ENCODE measurements at regions not wholly inside any gene's neighbourhood (a gene's known extent, or its start where the extent isn't known, plus 50 kb on each side); places are given as distances from the start of the nearest gene placed in this dataset.

- no peak for DNase-seq
These were observed 116.9 kb upstream of the LRIG3 start for GRCh38 chr12:59036973-59037762.

- DNase-seq, result no peak
These were observed 116.0 kb upstream of the LRIG3 start for GRCh38 chr12:59036347-59036746.

- no peak for DNase-seq
These were observed 111.0 kb upstream of the LRIG3 start for GRCh38 chr12:59031313-59031712.

GRCh38 chr12:59030415-59030814 lies 110.1 kb upstream of the LRIG3 start:
- no peak for DNase-seq

GRCh38 chr12:59027199-59027598 lies 106.9 kb upstream of the LRIG3 start:
- no peak for DNase-seq

GRCh38 chr12:59023861-59024424 lies 103.6 kb upstream of the LRIG3 start:
- DNase-seq, result no peak

GRCh38 chr12:59020073-59020946 lies 100.0 kb upstream of the LRIG3 start:
- DNase-seq, result no peak

GRCh38 chr12:59014885-59015284 lies 94.6 kb upstream of the LRIG3 start:
- DNase-seq, result no peak

- DNase-seq, result no peak
These were observed 90.6 kb upstream of the LRIG3 start for GRCh38 chr12:59010941-59011340.

- no peak for DNase-seq
These were observed 89.8 kb upstream of the LRIG3 start for GRCh38 chr12:59010118-59010517.

GRCh38 chr12:59007620-59008019 lies 87.3 kb upstream of the LRIG3 start:
- DNase-seq, result no peak

GRCh38 chr12:59005193-59005955 lies 85.1 kb upstream of the LRIG3 start:
- no peak for DNase-seq

GRCh38 chr12:59004456-59004855 lies 84.2 kb upstream of the LRIG3 start:
- no peak for DNase-seq

GRCh38 chr12:58995666-58996363 lies 75.5 kb upstream of the LRIG3 start:
- DNase-seq, result no peak

- DNase-seq, result no peak
These were observed 68.5 kb upstream of the LRIG3 start for GRCh38 chr12:58988643-58989344.

GRCh38 chr12:58981961-58982360 lies 61.7 kb upstream of the LRIG3 start:
- no peak for DNase-seq

- DNase-seq, result no peak
These were observed 60.5 kb upstream of the LRIG3 start for GRCh38 chr12:58980768-58981167.

GRCh38 chr12:58978717-58979116 lies 58.4 kb upstream of the LRIG3 start:
- DNase-seq, result no peak

- DNase-seq, result no peak
These were observed 57.2 kb upstream of the LRIG3 start for GRCh38 chr12:58977476-58977875.

- no peak for DNase-seq
These were observed 55.8 kb upstream of the LRIG3 start for GRCh38 chr12:58976146-58976545.

All from NCI-H1417 treated with DMSO at 0.1 percent for 48 hours (cell line).